ENCODE measurements at regions not wholly inside any gene's neighbourhood (a gene's known extent, or its start where the extent isn't known, plus 50 kb on each side); places are given as distances from the start of the nearest gene placed in this dataset.
"Not testable (repeated sequence)": the region's sequence is repeated elsewhere in the genome, so short reads cannot be mapped to it uniquely, and the experiment has no call there.

DNA sequence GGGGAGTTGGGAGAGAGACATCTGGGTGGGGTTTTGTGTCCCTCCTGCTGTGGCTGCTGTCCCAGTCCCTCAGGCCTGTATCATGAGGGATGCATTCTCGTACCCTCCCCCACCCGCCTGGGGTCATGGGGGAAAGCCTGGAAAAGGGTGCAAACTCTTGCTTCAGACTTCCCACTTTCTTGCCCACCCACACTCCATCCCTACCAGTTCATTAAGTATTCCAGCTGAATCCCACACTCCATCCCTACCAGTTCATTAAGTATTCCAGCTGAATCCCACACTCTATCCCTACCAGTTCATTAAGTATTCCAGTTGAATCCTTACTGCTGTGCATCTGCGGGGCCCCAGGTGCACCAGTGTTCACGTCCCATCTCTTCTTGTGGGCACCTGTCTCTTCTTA lies 116.3 kb downstream of the ACAA2 start:
- no peak for DNase-seq (ENCODE audit: low read depth in 4 of 4, low spot score in 1 of 4)

DNA sequence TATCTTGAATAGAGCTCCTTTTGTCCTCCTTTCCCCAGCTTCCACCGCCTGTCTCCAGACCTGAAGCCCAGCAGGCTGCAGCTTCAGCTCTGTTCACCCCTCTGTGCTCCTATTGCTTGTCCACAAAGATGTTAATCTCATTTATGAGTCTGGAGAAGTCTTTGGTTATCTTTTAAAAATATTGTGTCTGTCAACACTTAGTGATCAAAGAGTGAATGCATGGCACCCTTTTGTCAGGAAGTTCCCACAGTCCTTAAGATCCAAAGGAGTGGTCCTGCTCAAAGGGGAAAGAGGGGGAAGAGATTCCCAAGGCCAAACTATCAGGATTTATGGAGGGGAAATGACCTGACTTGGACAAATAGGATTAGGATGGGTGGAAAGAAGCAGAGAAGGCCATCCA lies 118.9 kb downstream of the ACAA2 start:
- DNase-seq (ENCODE audit: low read depth in 4 of 4, low spot score in 1 of 4), result no peak

DNA sequence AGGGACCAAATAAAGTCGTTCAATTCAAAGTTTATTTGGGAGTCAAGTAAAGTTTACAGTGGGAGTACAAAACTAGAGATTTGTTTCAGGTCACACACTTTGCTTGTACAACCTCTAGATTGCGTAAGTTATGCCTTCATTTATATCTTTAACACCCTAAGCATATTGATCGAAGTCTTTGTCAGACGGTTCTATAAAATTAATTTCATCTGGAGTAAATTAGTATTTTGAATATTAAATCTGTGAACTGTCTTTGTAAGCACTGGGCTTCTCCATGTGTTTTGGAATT lies 119.7 kb downstream of the ACAA2 start:
- no peak for DNase-seq (ENCODE audit: low read depth in 4 of 4, low spot score in 1 of 4)

DNA sequence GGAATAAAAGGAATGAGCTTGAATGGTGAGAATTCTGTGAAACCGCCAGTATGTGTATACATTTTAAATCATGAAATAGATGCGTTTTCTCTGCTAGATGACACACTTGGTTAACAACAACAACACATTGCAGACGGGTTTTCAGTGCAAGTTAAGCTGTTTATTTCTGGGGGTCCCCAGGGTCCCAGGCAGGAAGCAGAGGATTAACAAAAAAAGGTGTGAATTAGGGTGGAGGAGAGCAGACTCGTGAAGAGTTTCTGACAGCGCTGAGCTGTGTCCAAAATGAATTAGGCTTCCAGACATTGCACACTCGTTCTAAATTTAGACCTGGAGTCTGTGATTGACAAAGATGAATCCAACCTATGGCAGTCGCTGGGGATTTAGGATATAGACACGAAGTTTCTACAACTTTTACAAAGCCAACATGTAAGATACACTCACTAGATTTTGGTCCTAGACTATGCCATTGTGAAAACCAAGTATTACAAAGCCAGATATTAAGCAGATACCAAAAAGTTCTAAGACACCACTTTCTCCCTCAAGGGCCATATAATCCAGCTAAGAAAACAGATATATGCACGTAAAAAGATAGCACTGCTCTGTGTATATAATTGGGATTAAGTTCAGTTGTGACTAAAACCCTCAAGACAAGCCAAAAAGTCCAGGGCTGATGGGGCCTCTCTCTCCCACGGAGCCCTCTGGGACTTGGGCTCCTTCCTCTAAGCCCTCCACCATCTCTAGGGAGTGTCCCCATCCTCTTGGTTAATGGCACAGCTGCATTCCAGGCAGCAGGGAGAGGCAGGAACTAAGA lies 120.2 kb downstream of the ACAA2 start:
- DNase-seq (ENCODE audit: low read depth in 4 of 4, low spot score in 1 of 4), result no peak

DNA sequence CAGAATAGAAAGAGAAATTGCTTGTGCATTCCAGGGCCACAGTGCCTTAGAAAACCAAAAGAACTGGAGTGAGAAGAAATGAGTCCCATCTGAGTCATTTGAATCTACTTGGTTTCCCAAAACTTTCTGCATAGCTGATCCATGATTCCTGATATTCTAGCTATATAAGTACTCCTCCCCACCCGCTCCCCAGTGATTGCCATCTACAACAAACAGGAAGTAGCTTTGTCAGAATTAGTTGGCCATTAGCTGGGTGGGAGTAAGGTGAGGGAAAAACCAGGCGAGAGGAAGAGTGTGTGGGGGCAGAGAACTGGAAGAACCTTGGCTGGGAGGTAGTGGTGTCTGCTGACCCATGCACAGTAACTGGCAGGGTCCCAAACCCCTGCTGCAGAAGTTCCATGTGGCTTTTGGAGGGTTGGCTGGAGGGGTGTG lies 122.1 kb downstream of the ACAA2 start:
- DNase-seq (ENCODE audit: low read depth in 4 of 4, low spot score in 1 of 4), result no peak

DNA sequence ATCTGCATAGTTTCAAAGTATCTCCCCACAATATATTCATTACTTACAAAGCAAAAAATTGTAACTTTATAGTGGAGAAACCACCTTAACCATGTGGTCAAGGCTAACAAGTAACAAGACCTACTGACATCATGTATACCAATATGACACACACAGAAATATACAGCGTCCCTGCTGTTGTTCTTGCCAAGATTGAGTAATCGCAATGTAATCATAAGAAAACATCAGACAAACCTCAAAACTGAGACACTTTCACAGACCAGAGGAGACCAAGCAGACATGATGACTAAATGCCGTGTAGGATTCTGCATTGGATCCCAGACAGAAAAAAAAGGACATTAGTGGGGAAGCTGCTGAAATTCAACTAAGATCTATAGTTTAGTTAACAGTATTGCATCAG lies 123.0 kb downstream of the ACAA2 start:
- DNase-seq (ENCODE audit: low read depth in 4 of 4, low spot score in 1 of 4), result no peak

DNA sequence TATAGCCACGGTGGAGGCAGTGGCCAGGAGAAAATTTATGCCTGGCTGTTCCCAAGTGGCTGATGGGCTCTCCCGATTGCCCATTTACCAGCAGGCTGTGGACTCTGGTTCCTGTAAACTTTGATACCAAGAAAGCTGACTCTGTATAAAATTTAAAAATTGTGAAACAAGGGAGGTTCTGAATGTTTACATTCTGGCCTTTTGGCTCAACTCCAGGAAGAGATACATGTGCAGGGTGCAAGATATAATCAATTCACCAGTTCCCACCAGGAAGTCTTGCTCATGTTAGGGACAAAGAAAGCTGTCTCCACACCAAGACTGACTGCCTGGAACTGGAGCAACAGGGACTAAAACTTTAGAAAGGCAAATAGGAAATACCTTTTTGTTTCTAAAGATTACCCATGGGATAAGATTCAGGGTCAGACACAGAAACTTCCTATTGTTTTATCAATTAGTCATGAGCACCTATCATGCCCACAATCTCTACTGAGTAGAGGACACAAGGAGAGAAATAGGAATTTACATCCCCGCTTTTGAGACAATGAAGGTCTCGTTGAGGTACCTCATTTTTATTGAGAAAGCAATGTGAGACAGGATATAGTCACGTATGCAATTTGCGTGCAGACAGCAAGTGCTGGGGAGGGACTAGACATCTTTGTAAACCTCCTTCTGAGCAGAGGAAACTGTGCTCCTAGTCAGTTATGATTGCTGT lies 123.5 kb downstream of the LIPG start:
- no peak for DNase-seq (ENCODE audit: low read depth in 4 of 4, low spot score in 1 of 4)

DNA sequence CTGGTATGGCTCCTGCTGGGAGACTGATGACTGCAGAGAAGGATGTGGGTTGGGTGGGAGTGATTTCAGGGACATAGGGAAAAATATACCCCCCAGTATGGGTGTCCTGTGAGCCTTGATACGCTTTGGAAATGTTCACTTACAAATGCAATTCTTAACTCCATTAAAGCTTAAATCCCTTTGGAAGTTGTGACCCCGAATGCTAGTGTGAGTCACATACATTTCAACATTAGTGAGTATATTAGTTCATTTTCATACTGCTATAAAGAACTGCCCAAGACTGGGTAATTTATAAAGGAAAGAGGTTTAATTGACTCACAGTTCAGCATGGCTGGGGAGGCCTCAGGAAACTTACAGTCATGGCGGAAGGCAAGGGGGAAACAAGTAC lies 120.9 kb downstream of the LIPG start:
- DNase-seq (ENCODE audit: low read depth in 4 of 4, low spot score in 1 of 4), result not testable (repeated sequence)

DNA sequence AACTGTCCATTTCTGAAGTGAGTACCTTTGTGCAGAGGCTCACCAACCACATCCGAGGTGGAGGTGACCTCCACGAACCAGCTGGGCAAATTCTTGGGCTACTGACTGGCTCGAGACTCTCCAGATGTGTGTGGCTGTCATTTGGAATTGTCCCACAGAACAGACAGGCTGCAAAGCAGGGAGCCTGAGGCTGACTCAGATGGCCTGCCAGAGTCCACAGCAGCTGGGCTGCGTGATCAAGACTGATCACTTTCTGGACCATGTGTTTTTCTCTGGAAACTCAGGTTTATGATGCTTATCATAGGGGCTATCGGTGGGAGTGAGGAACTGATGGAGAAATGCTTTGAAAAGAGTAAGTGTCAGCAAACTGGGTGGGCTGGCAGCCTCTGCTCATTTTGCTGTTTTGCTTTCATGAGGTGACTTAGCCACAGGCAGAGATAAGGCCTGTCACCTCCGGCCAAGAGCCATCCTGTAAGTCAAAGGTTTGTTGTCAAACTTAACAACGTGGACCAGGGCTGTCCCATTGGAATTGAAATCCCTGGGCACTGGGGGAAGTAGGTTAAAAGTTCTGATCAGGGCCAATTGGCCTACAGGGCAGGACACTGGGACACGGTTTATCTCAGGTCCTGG lies 120.4 kb downstream of the LIPG start:
- no peak for DNase-seq (ENCODE audit: low read depth in 4 of 4, low spot score in 1 of 4)

DNA sequence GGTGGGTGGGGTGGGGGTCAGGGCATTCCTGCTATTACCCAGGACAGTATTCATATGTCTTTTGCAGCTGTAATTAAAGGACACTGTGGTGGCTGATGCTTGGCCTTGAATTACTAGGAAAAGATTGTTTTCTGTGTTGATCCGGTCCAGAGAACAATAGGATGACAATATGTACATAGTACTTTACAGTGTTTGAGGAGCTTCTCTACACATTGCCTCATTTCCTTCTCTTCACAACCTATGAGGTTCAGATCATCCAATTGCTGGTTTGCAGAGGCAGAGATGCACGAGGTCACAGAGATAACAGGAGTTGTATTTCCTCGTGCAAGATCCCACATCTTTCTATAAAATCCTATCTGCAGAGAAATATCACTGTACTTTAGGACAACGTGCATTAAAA lies 119.5 kb downstream of the LIPG start:
- DNase-seq (ENCODE audit: low read depth in 4 of 4, low spot score in 1 of 4), result no peak

DNA sequence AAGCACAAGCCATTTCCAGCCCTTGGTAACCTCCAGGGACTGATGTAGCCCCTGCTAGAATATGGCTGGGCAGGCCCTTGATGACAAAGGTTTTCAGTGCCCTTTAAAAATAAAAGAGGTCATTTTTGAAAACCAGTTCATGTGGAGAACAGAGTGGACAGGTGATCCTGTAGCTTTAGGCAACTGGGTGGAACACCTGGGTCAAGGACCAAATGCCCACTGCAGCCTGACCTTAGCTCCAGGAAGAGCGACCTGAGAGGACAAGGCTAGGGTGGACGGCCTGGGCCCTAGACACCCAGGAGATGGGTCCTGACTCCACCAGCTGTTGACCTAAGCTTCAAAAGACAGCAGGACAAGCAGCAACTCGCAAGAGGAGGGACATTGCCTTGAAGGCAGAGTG lies 116.6 kb downstream of the LIPG start:
- no peak for DNase-seq (ENCODE audit: low read depth in 4 of 4, low spot score in 1 of 4)

DNA sequence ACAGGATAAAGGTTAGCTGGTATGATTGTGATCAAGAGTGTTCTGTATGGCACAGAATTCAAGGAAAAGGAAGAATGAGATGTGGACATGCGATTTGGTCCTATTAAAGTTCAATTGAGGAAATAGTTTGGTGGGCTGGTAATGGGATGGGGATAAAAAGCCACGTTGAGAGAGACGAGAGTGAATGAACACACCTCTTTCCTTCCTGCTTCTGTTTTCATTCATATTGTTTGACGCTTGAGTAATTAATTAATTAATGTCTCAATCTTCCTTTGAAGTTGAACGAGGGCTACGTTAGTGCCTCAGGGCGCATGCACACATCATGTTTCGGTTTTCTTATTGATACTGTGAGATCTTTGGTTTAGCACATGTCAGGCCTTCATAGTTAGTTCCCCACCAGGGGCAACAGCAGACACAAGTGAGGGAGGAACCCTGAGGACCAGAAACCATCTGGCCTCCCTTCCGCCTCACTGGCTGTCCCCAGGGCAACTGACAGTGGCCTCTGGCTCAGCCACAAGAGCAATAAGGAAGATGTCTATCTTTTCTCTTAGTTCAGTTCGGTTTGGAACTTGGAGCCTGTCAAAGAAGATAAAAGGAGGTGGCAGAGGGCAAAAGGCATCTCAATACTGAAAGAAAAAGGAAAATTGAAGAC lies 116.0 kb downstream of the LIPG start:
- DNase-seq (ENCODE audit: low read depth in 4 of 4, low spot score in 1 of 4), result no peak

DNA sequence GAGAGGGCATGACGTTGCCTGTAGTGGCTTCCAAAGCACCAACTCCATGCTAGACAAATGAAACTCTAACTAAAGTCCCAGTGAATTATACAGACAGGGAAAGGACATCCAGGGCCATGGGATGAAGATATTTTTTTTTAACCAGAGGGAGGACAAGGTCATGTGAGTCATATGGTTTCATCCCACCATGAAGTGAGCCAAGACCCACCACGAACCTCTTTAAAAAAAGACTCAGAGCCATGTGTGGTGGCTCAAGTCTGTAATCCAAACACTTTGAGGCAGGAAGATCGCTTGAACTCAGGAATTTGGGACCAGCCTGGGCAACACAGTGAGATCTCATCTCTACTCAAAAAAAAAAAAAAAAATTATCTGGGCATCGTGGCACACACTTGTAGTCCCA lies 115.2 kb downstream of the LIPG start:
- no peak for DNase-seq (ENCODE audit: low read depth in 4 of 4, low spot score in 1 of 4)

DNA sequence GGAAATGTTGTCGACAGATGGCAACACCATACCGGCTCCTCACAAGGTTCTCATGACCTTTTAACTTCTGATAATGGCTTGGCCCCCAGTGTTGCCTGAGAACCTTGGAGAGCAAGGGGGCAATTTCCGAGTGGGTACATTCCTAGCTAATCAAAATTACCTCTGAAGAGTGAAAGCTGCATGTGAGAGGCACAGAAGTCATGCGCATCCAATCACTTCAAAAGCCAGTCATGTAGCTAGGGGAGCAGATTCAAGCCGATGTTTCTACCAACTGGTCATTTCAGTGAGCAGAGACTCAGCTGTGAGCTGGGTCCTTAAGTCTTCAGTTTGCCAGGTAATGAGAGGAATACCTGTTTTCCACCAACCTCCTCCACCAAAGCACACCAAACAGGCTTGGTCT lies 111.4 kb downstream of the LIPG start:
- no peak for DNase-seq (ENCODE audit: low read depth in 4 of 4, low spot score in 1 of 4)

DNA sequence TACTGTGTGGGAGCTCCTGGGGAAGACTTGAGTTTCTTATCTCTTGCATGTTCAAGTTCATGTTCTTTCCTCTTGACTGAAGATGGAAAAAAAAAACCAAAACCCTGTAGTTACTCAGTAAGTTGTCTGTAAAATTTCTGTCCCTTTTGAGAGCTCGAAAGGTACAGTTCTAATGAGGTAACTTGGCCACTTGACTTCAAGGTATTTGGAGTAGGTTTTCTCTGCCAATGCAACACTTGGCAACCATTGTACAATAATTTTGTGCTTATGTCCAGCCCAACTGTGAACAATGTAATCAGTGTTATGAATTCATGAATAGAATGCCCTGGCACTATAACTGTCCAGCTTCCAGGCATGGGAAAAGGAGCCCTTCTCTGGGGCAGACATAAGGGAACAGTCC lies 111.0 kb downstream of the LIPG start:
- DNase-seq (ENCODE audit: low read depth in 4 of 4, low spot score in 1 of 4), result no peak

DNA sequence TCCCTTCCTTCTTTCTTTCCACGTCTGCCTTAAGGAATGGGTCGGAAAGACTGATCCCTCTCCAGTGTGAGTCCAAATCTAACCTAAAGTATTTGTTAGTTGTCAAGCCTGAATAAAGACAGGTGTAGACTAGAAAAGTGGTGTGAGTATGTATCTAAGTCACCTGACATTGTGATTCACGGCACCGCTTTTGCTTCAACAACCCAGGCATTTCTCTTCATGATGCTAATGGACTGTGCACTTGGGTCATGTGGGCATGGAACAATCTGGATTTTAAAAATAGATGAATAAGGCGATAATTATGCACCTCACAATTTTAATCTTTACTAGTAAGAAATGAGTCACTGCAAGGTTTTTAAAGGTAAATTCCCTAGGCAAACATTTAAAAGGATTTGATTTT lies 107.5 kb downstream of the LIPG start:
- no peak for DNase-seq (ENCODE audit: low read depth in 4 of 4, low spot score in 1 of 4)

DNA sequence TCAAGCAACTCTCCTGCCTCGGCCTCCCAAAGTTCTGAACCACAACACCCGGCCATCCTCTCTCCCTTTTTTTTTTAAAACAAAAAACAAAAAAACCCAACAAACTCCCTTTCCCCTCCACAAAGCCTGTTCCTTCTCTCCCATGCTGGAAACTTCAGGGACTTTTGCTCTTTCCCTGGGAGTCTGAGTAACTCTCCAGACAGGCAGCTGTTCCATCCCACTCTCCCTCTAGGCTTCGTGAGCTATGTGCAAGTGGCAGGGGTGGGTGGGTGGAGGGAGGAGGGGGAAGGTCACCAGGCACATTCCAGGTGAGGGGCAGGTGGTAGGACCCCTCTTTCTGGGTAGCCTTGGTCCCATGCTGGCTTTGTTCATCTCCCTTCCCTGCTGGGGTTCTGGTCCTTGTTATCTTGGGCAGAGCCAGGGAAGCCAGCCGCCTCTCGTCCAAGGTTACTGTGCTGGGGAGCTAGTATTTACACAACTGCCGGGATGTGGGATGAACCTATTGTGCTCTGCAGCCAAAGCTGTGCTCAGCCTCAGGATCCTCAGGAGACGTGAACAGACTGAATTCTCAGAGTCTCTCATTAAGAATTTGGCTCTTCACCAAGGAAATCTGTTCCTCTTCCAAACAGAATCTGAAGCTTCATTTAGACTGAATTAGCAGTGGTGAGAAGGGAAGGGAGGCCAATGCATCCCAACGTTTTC lies 106.9 kb downstream of the LIPG start:
- no peak for DNase-seq (ENCODE audit: low read depth in 4 of 4, low spot score in 1 of 4)

DNA sequence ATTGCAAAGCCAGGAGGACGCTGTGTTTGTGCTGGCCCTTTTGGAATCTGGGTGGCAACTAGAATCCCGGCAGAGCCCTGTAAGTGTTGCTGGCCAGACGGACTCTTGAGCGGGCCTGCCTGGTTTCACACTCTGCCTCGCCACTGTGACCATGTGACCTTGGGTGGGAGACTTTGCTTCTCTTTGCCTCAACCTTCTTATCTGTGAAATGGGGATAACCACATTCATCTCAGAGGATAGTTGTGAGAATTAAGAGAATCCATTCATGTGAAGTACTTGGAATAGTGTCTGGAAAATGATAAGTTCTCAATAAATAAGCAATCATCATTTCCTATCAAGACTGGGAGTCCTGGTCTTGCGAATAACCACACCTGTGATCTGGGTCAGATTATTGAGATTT lies 105.6 kb downstream of the LIPG start:
- DNase-seq (ENCODE audit: low read depth in 4 of 4, low spot score in 1 of 4), result no peak

DNA sequence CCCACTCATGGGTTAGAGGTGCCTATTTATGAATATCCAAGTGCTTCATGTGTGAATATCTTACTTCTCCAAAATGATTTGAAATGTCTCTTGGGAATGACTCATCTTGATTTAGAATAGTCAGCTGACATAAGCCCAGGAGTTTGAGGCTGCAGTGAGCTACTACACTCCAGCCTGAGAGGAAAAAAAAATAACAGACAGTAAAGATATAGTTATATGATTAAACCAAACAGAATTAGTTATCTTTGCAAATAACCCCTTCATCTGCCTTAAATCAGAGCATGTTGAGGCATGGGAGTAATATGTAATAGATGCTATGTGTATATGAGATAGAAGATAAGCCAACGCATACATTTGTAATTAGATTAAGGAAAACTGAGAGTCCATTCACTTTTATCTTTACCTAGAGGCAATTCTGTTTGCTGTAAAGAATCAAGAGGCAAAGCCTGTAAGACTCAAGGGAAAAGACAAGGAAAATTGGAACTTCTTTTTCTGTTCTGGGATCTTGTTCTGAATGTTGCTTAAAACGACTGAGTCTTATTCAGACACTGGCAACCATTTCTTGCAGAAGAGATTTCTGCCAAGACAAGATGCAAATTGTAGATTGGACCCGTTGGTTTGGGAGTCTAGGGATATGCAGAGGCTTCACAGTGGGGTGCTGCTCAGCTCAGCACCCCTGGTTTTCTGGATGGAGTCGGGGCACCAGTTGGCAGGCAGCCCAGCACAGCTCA lies 104.4 kb downstream of the LIPG start:
- DNase-seq (ENCODE audit: low read depth in 4 of 4, low spot score in 1 of 4), result no peak

Measured in stimulated activated CD4-positive, alpha-beta T cell treated with anti-CD3 and anti-CD28 coated beads, Interleukin-1b, Interleukin-23, amount 100 ng/mL, for 24 hours (primary cell).